GM23338 (cell line): ENCODE measurements at regions not wholly inside any gene's neighbourhood (a gene's known extent, or its start where the extent isn't known, plus 50 kb on each side); places are given as distances from the start of the nearest gene placed in this dataset.

Source experiments
- ATAC-seq: fragments of 200-7000 bp; cut with Tn5 transposase; 3 replicates; pipeline ENCODE4 v1.9.1; 2020
- DNase-seq: peaks from one replicate; pipeline ENCODE4 v3.0.0-alpha.2; 2015; ENCODE audit warnings: low spot score
- H2AFZ ChIP-seq: fragments of 200-600 bp; sonication (generic); 2 replicates; pipeline ENCODE4 v1.8.0; 2016; ENCODE audit warnings: antibody characterized with exemption, mild to moderate bottlenecking, moderate library complexity
- H3F3A ChIP-seq: fragments of 200-600 bp; sonication (generic); replicated peaks from 2 replicates; pipeline ENCODE4 v1.8.0; 2017; ENCODE audit warnings: antibody characterized with exemption, mixed run types, low read depth
- H3K27ac ChIP-seq: fragments of 200-600 bp; sonication (generic); 2 replicates; pipeline ENCODE4 v1.6.1; 2016; ENCODE audit warnings: low read depth
- H3K27me3 ChIP-seq: fragments of 200-600 bp; sonication (generic); 2 replicates; pipeline ENCODE4 v1.8.0; 2016; ENCODE audit warnings: mild to moderate bottlenecking, mixed run types, moderate library complexity; ENCODE audit not compliant: insufficient read depth
- H3K36me3 ChIP-seq: fragments of 200-600 bp; sonication (generic); 2 replicates; pipeline ENCODE4 v1.8.0; 2016; ENCODE audit warnings: mild to moderate bottlenecking; ENCODE audit not compliant: insufficient read depth
- H3K4me1 ChIP-seq: fragments of 200-600 bp; sonication (generic); 2 replicates; pipeline ENCODE4 v1.8.0; 2016; ENCODE audit warnings: mild to moderate bottlenecking, moderate library complexity; ENCODE audit not compliant: insufficient read depth
- H3K4me2 ChIP-seq: fragments of 200-600 bp; sonication (generic); 2 replicates; pipeline ENCODE4 v1.7.1; 2017; ENCODE audit warnings: mixed run types
- H3K4me3 ChIP-seq: fragments of 200-600 bp; sonication (generic); 2 replicates; pipeline ENCODE4 v1.6.1; 2016; ENCODE audit warnings: mixed run types
- H3K79me2 ChIP-seq: fragments of 200-600 bp; sonication (generic); replicated peaks from 2 replicates; pipeline ENCODE4 v1.8.0; 2017; ENCODE audit warnings: mild to moderate bottlenecking; ENCODE audit not compliant: insufficient read depth
- H3K9me2 ChIP-seq: fragments of 200-600 bp; sonication (generic); 2 replicates; pipeline ENCODE4 v1.8.0; 2017; ENCODE audit not compliant: insufficient read depth
- H4K20me1 ChIP-seq: fragments of 200-600 bp; sonication (generic); replicated peaks from 2 replicates; pipeline ENCODE4 v1.8.0; 2017; ENCODE audit warnings: mild to moderate bottlenecking; ENCODE audit not compliant: insufficient read depth
- H3K27ac Mint-ChIP-seq: 2 replicates; pipeline ENCODE4 v1.8.0; 2020; ENCODE audit warnings: inconsistent platforms, mild to moderate bottlenecking, moderate library complexity, mixed read lengths
- H3K27me3 Mint-ChIP-seq: 3 replicates; pipeline ENCODE4 v1.8.0; 2022; ENCODE audit warnings: low read depth, mild to moderate bottlenecking, moderate library complexity, mixed read lengths, inconsistent platforms; ENCODE audit not compliant: insufficient read depth, poor library complexity
- H3K36me3 Mint-ChIP-seq: 3 replicates; pipeline ENCODE4 v1.8.0; 2021; ENCODE audit warnings: low read depth, mild to moderate bottlenecking, inconsistent platforms, moderate library complexity, mixed read lengths
- H3K4me1 Mint-ChIP-seq: 3 replicates; pipeline ENCODE4 v1.8.0; 2020; ENCODE audit warnings: mild to moderate bottlenecking, inconsistent platforms, mixed read lengths
- H3K4me3 Mint-ChIP-seq: 3 replicates; pipeline ENCODE4 v1.8.0; 2021; ENCODE audit warnings: moderate library complexity, mild to moderate bottlenecking, inconsistent platforms, mixed read lengths
- H3K9me3 Mint-ChIP-seq: 3 replicates; pipeline ENCODE4 v1.8.0; 2020; ENCODE audit warnings: moderate library complexity, mild to moderate bottlenecking, inconsistent platforms, mixed read lengths
- CREB1 ChIP-seq: fragments of 250-450 bp; sonication (Bioruptor Pico); IDR thresholded peaks from 2 replicates; pipeline ENCODE4 v1.5.0; 2020; ENCODE audit warnings: low read depth, mild to moderate bottlenecking, moderate library complexity
- EZH2 ChIP-seq: fragments of 200-600 bp; sonication (generic); IDR thresholded peaks from one replicate; pipeline ENCODE4 v1.8.0; 2017; ENCODE audit warnings: antibody characterized with exemption, mild to moderate bottlenecking, low read depth; ENCODE audit not compliant: unreplicated experiment
- JUNB ChIP-seq: IDR thresholded peaks from one replicate; pipeline ENCODE4 v1.6.1; 2016; ENCODE audit warnings: antibody characterized with exemption; ENCODE audit not compliant: unreplicated experiment
- STAT1 ChIP-seq: IDR thresholded peaks from one replicate; pipeline ENCODE4 v1.6.1; 2016; ENCODE audit warnings: antibody characterized with exemption; ENCODE audit not compliant: unreplicated experiment
- TF ChIP-seq, protein P1 (sequence below), 2 experiments: fragments of 200-600 bp in 1 of 2; sonication (generic) in 1 of 2; conservative IDR thresholded peaks; 2 replicates each; pipeline versions ENCODE4 v1.5.1 to v1.6.1; 2016 to 2017; ENCODE audit warnings: antibody characterized with exemption in 2 of 2, low read depth in 2 of 2, mild to moderate bottlenecking in 2 of 2, moderate library complexity in 1 of 2
- TF ChIP-seq, protein P2 (sequence below): IDR thresholded peaks from one replicate; pipeline ENCODE4 v1.6.1; 2018; ENCODE audit warnings: antibody characterized with exemption; ENCODE audit not compliant: unreplicated experiment
- TF ChIP-seq, protein P3 (sequence below): fragments of 250-450 bp; sonication (Bioruptor Pico); IDR thresholded peaks from 2 replicates; pipeline ENCODE4 v1.5.0; 2020; ENCODE audit warnings: mild to moderate bottlenecking, moderate library complexity

DNA sequence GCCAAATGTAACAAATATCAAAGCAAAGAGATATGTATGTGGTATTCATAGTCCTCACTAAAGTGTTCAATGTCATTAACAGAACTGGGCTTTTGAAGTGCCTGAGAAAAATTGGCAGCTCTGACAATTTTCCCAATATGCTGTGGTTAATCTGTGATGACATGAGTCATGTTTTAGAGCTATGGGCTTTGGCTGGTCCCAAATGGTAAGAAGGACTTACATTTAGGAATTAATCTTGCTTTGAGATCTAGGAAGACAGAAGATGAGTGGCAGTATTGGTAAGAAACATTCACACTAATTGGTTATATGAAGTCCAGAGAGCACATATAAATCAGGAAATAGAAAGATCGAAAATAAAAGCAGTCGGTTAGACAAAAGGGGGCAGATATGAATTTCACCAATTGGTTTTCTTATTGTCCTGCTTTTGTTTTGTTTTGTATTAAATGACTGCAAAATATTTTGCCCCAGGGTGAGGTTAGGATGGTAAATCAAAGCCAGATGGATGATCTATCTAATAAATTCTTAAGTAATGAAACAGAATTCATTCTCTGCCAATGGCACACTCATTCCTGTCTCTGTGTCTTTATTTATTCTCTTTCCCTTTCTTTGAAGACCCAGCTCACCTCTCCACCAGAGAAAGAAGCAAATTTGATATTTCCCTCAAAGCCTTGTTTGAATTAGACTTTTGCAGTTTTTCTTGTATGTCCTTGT lies 993.1 kb downstream of the RPA4 start:
- H3K9me3 Mint-ChIP-seq: no peaks in the 10 kb centered on the region
- DNase-seq (no peak), ATAC-seq (no peak)
- no peak overlapping the region for H3K4me3 Mint-ChIP-seq
- no peaks in the 10 kb centered on the region for H3F3A ChIP-seq
- H3K27ac ChIP-seq: no peak overlapping the region
- H3K36me3 ChIP-seq: no peaks in the 10 kb centered on the region
- H3K4me2 ChIP-seq: no peak overlapping the region
- H3K9me2 ChIP-seq: no peaks in the 10 kb centered on the region
- no peaks in the 10 kb centered on the region for H3K4me1 Mint-ChIP-seq
- H3K27ac Mint-ChIP-seq: no peak overlapping the region
- no peaks in the 10 kb centered on the region for H3K79me2 ChIP-seq
- H3K27me3 ChIP-seq: no peaks in the 10 kb centered on the region
- no peaks in the 10 kb centered on the region for H4K20me1 ChIP-seq
- no peaks in the 10 kb centered on the region for H3K36me3 Mint-ChIP-seq
- no peak overlapping the region for H3K4me3 ChIP-seq
- no peak overlapping the region for H2AFZ ChIP-seq
- TF ChIP-seq, protein P1, sequence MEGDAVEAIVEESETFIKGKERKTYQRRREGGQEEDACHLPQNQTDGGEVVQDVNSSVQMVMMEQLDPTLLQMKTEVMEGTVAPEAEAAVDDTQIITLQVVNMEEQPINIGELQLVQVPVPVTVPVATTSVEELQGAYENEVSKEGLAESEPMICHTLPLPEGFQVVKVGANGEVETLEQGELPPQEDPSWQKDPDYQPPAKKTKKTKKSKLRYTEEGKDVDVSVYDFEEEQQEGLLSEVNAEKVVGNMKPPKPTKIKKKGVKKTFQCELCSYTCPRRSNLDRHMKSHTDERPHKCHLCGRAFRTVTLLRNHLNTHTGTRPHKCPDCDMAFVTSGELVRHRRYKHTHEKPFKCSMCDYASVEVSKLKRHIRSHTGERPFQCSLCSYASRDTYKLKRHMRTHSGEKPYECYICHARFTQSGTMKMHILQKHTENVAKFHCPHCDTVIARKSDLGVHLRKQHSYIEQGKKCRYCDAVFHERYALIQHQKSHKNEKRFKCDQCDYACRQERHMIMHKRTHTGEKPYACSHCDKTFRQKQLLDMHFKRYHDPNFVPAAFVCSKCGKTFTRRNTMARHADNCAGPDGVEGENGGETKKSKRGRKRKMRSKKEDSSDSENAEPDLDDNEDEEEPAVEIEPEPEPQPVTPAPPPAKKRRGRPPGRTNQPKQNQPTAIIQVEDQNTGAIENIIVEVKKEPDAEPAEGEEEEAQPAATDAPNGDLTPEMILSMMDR (conservative IDR thresholded peaks at IDR 0.05; ENCODE audit: low read depth in 2 of 2): no peak
- TF ChIP-seq JUNB: no peak
- TF ChIP-seq EZH2: no peak
- TF ChIP-seq, protein P2, sequence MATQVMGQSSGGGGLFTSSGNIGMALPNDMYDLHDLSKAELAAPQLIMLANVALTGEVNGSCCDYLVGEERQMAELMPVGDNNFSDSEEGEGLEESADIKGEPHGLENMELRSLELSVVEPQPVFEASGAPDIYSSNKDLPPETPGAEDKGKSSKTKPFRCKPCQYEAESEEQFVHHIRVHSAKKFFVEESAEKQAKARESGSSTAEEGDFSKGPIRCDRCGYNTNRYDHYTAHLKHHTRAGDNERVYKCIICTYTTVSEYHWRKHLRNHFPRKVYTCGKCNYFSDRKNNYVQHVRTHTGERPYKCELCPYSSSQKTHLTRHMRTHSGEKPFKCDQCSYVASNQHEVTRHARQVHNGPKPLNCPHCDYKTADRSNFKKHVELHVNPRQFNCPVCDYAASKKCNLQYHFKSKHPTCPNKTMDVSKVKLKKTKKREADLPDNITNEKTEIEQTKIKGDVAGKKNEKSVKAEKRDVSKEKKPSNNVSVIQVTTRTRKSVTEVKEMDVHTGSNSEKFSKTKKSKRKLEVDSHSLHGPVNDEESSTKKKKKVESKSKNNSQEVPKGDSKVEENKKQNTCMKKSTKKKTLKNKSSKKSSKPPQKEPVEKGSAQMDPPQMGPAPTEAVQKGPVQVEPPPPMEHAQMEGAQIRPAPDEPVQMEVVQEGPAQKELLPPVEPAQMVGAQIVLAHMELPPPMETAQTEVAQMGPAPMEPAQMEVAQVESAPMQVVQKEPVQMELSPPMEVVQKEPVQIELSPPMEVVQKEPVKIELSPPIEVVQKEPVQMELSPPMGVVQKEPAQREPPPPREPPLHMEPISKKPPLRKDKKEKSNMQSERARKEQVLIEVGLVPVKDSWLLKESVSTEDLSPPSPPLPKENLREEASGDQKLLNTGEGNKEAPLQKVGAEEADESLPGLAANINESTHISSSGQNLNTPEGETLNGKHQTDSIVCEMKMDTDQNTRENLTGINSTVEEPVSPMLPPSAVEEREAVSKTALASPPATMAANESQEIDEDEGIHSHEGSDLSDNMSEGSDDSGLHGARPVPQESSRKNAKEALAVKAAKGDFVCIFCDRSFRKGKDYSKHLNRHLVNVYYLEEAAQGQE: no peak
- no peak for TF ChIP-seq CREB1 (CRISPR knock-in tag)
- TF ChIP-seq STAT1: no peak
- no peaks in the 10 kb centered on the region for H3K4me1 ChIP-seq
- no peaks in the 10 kb centered on the region for H3K27me3 Mint-ChIP-seq

DNA sequence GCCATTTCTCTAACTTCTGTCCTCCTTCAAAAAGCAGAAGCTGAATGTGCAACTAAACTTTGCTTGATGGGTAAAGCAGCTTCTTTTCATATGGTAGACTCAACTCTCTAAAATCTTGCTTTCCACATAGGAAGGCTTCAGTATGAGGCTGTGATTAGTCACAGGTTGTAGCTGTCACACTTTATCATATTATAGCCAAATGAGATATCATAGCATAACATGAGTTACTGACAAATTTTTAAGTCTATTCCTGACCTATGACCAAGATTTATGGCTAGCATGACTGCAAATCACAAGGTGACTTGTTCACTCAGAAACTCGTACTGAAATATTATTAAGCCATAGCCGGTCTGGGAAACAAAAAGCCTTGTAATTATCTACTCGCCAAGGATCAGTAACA lies 998.6 kb downstream of the RPA4 start:
- Histone ChIP-seq H3K9me2 (no peaks in the 10 kb centered on the region), H3K27me3 (no peaks in the 10 kb centered on the region), H3K4me1 (no peaks in the 10 kb centered on the region), H3F3A (no peaks in the 10 kb centered on the region), H4K20me1 (no peaks in the 10 kb centered on the region), H3K4me3 (no peak overlapping the region), H3K36me3 (no peaks in the 10 kb centered on the region), H3K79me2 (no peaks in the 10 kb centered on the region), H3K4me2 (no peak overlapping the region), H3K27ac (no peak overlapping the region), H2AFZ (no peak overlapping the region)
- H3K4me3 Mint-ChIP-seq: no peak overlapping the region
- no peak overlapping the region for H3K27ac Mint-ChIP-seq
- no peaks in the 10 kb centered on the region for H3K9me3 Mint-ChIP-seq
- no peaks in the 10 kb centered on the region for H3K4me1 Mint-ChIP-seq
- H3K36me3 Mint-ChIP-seq: no peaks in the 10 kb centered on the region
- DNase-seq: no peak
- ATAC-seq: no peak
- no peaks in the 10 kb centered on the region for H3K27me3 Mint-ChIP-seq
- TF ChIP-seq, protein P3, sequence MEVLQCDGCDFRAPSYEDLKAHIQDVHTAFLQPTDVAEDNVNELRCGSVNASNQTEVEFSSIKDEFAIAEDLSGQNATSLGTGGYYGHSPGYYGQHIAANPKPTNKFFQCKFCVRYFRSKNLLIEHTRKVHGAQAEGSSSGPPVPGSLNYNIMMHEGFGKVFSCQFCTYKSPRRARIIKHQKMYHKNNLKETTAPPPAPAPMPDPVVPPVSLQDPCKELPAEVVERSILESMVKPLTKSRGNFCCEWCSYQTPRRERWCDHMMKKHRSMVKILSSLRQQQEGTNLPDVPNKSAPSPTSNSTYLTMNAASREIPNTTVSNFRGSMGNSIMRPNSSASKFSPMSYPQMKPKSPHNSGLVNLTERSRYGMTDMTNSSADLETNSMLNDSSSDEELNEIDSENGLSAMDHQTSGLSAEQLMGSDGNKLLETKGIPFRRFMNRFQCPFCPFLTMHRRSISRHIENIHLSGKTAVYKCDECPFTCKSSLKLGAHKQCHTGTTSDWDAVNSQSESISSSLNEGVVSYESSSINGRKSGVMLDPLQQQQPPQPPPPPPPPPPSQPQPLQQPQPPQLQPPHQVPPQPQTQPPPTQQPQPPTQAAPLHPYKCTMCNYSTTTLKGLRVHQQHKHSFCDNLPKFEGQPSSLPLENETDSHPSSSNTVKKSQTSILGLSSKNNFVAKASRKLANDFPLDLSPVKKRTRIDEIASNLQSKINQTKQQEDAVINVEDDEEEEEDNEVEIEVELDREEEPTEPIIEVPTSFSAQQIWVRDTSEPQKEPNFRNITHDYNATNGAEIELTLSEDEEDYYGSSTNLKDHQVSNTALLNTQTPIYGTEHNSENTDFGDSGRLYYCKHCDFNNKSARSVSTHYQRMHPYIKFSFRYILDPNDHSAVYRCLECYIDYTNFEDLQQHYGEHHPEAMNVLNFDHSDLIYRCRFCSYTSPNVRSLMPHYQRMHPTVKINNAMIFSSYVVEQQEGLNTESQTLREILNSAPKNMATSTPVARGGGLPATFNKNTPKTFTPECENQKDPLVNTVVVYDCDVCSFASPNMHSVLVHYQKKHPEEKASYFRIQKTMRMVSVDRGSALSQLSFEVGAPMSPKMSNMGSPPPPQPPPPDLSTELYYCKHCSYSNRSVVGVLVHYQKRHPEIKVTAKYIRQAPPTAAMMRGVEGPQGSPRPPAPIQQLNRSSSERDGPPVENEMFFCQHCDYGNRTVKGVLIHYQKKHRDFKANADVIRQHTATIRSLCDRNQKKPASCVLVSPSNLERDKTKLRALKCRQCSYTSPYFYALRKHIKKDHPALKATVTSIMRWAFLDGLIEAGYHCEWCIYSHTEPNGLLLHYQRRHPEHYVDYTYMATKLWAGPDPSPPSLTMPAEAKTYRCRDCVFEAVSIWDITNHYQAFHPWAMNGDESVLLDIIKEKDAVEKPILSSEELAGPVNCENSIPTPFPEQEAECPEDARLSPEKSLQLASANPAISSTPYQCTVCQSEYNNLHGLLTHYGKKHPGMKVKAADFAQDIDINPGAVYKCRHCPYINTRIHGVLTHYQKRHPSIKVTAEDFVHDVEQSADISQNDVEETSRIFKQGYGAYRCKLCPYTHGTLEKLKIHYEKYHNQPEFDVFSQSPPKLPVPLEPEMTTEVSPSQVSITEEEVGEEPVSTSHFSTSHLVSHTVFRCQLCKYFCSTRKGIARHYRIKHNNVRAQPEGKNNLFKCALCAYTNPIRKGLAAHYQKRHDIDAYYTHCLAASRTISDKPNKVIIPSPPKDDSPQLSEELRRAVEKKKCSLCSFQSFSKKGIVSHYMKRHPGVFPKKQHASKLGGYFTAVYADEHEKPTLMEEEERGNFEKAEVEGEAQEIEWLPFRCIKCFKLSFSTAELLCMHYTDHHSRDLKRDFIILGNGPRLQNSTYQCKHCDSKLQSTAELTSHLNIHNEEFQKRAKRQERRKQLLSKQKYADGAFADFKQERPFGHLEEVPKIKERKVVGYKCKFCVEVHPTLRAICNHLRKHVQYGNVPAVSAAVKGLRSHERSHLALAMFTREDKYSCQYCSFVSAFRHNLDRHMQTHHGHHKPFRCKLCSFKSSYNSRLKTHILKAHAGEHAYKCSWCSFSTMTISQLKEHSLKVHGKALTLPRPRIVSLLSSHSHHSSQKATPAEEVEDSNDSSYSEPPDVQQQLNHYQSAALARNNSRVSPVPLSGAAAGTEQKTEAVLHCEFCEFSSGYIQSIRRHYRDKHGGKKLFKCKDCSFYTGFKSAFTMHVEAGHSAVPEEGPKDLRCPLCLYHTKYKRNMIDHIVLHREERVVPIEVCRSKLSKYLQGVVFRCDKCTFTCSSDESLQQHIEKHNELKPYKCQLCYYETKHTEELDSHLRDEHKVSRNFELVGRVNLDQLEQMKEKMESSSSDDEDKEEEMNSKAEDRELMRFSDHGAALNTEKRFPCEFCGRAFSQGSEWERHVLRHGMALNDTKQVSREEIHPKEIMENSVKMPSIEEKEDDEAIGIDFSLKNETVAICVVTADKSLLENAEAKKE: no peak
